Hematopoietic multipotent progenitor cell treated with erythropoietin and hydrocortisone succinate and interleukin-3 and kit ligand, for 6 days (in vitro differentiated cells): ENCODE measurements at regions not wholly inside any gene's neighbourhood (a gene's known extent, or its start where the extent isn't known, plus 50 kb on each side); places are given as distances from the start of the nearest gene placed in this dataset.
"Not testable (repeated sequence)": the region's sequence is repeated elsewhere in the genome, so short reads cannot be mapped to it uniquely, and the experiment has no call there.

Experiments used
- DNase-seq: peaks from one replicate; pipeline ENCODE4 v3.0.0-alpha.2; 2015

DNA sequence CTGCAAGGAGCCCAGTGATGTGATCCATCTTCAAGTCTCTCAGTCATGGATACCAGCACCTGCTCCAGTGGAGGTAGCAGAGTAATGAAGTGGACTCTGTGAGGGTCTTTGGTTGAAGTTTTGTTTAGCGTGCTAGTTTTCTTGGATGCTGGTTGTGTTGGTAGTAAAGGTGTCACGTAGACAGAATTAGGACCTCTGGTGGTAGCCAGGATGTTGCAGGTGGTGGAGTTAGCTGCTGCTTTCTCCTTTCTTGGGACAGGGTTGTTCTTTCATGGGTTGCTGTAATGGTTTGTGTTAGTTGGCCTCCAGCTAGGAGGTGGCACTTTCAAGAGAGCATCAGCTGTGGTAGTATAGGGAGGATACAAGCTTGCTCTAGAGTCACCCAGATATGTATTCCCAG lies 125.2 kb downstream of the ANXA2 start:
- no peak for DNase-seq

DNA sequence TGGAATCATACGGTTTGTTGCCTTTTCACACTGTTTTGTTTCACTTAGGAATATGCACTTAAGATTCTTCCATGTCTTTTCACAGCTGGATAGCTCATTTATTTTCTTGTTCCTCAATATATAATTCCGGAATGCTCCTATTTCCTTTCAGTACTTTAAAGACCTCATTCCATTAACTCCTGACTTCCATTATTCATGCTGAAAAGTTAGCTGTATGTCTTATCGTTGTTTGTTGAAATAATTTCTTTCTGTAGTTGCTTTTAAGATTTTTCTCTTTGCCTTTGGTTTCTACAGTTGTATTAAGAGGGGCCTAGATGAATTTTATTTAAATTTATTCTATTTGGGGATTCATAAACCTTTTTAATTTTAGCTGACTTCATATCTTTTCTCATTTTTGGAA lies 122.2 kb downstream of the ANXA2 start:
- DNase-seq, result no peak

DNA sequence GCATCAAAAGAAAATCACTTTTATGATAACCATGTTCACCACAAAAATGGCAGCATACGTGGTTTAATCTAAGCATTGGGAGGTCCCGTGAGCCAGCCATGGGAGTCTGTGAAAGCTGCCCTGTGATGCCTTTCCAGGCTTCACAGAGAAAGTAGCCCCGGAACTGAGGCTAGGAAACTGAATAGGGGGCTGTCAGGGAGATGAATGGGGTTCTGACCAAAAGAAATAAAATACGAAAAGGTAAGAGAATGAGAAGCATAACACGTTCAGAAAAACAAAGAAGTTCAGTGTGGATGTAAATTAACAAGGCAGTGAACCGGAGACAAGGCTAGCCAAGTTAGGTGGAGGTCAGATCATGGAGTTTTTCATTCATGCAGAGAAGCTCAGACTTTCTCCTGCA lies 118.9 kb downstream of the ANXA2 start:
- no peak for DNase-seq

DNA sequence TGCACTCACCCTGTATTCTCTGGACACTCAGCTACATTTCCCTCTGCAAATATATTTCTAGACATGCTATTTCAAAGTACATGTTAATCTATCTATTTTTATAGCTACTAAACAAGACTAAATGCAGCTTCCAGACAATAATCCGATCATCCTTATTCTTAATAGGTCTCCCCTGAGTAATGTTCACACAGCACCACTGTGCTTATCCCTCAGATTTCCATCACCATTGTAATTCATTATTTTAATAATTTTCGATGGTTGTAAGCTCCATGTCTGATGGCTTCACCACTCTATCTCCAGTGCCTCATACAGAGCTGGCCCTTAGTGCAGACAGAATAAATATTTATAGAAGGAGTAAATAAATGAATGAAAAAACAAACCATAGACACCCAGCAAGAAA lies 117.5 kb downstream of the ANXA2 start:
- no peak for DNase-seq

DNA sequence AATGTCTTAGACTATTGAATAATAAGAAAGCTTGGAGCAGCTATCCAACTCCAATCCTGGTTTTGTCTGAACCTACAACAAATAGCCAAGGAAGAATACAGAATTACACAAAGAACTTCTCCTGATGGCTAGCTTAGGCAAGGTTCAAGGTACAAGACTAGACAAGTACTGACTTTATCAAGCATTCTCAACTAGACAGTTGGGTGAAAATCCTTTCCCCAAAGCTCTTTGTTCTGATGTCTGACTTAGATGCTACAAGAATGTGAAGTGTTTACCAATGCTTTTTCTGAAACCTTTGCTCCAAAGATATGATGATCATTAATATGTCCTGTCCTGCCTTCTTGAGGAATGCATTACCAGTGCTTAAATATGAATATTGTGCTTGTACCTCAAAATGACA lies 113.8 kb downstream of the ANXA2 start:
- DNase-seq, result no peak

DNA sequence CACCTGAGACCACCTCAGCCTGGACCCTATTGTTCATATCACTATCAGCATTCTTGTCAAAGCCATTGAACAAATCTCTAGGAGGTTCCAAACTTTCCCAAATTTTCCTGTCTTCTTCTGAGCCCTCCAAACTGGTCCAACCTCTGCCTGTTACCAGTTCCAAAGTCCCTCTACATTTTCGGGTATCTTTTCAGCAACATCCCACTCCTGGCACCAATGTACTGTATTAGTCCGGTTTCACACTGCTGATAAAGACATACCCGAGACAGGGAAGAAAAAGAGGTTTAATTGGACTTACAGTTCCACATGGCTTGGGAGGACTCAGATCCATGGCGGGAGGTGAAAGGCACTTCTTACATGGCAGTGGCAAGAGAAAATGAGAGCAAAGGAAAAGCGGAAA lies 101.9 kb downstream of the ANXA2 start:
- not testable (repeated sequence) for DNase-seq

DNA sequence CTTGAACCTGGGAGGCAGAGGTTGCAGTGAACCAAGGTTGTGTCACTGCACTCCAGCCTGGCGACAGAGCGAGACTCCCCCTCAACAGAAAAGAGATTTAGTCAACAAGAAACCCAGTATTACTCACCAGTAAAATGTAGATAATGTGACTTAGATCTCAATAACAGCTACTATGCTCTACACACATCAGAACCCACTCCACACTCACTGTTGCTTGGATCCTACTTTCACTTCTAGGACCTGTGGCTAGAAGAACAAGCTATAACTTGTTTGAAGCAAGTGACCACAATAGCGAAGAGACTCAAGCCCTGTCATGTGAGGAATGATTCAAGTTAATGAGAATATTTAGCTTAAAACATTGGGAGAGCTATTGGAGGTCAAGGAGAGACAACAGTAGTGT lies 100.7 kb downstream of the ANXA2 start:
- DNase-seq, result no peak
